Hepatocyte (in vitro differentiated cells): ENCODE measurements at regions not wholly inside any gene's neighbourhood (a gene's known extent, or its start where the extent isn't known, plus 50 kb on each side); places are given as distances from the start of the nearest gene placed in this dataset.

Experiments
- CTCF ChIP-seq: fragments of 200-600 bp; sonication (generic); IDR thresholded peaks from 2 replicates; pipeline ENCODE4 v1.5.1; 2016; ENCODE audit warnings: antibody characterized with exemption, mild to moderate bottlenecking; ENCODE audit not compliant: poor library complexity
- EZH2 ChIP-seq: fragments of 200-600 bp; sonication (generic); IDR thresholded peaks from 2 replicates; pipeline ENCODE4 v1.6.1; 2016; ENCODE audit warnings: antibody characterized with exemption, mild to moderate bottlenecking, borderline replicate concordance
- EZH2phosphoT487 ChIP-seq: fragments of 200-600 bp; sonication (generic); IDR thresholded peaks from one replicate; pipeline ENCODE4 v1.6.1; 2018; ENCODE audit warnings: antibody characterized with exemption, mild to moderate bottlenecking, low read depth, moderate library complexity; ENCODE audit not compliant: unreplicated experiment, severe bottlenecking

- TF ChIP-seq CTCF (no peak), EZH2phosphoT487 (no peak), EZH2 (no peak)
These were observed 181.8 kb upstream of the KIAA1217 start for GRCh38 chr10:24027107-24027506.
